B cell (primary cell): ENCODE measurements at regions not wholly inside any gene's neighbourhood (a gene's known extent, or its start where the extent isn't known, plus 50 kb on each side); places are given as distances from the start of the nearest gene placed in this dataset.
A peak's percentile ranks its signal among the peaks of the same experiment; 100 is the strongest.
"Not testable (repeated sequence)": the region's sequence is repeated elsewhere in the genome, so short reads cannot be mapped to it uniquely, and the experiment has no call there.

ENCODE experiments used
- ATAC-seq: fragments of 200-7000 bp; cut with Tn5 transposase; one replicate; pipeline ENCODE4 v1.10.0; 2021; ENCODE audit warnings: low read depth, mild to moderate bottlenecking, moderate number of reproducible peaks, moderate library complexity
- CTCF ChIA-PET: fragments of 350-600 bp; sonication (Branson Sonifier 250); formaldehyde crosslinking; loops from one replicate; lab custom pipeline; 2021; ENCODE audit warnings: antibody characterized with exemption, inconsistent platforms; lab: Charles Lee
- POLR2A ChIA-PET: fragments of 350-600 bp; sonication (Branson Sonifier 250); formaldehyde crosslinking; loops from one replicate; lab custom pipeline; 2021; ENCODE audit warnings: antibody characterized with exemption; lab: Charles Lee
- DNase-seq: peaks from one replicate; pipeline ENCODE4 v3.0.0; 2013
- H2AFZ ChIP-seq: 2 replicates; pipeline ENCODE4 v1.6.1; 2012; ENCODE audit warnings: mild to moderate bottlenecking, low read depth, low read length; ENCODE audit not compliant: insufficient read depth, poor library complexity, severe bottlenecking
- H3K27ac ChIP-seq, 2 donors: 1 replicate in 1 of 2; 2 replicates in 1 of 2; pipeline ENCODE4 v1.5.1; 2012 to 2013; ENCODE audit warnings: low read length in 2 of 2, mild to moderate bottlenecking in 2 of 2, moderate library complexity in 1 of 2
- H3K27me3 ChIP-seq, 4 experiments: fragments of 200-600 bp in 1 of 4; sonication (generic) in 1 of 4; replicated peaks in 1 of 4; 1 replicate in 2 of 4; 2 replicates in 2 of 4; pipeline versions ENCODE4 v1.6.1 to v1.7.0; 2013 to 2016; ENCODE audit warnings: low read length in 3 of 4, mild to moderate bottlenecking in 2 of 4, mixed read lengths in 1 of 4, moderate library complexity in 1 of 4; ENCODE audit not compliant: insufficient read depth in 4 of 4, control insufficient read depth in 3 of 4; ENCODE audit errors: control extremely low read depth in 1 of 4
- H3K36me3 ChIP-seq, 2 experiments: replicated peaks in 1 of 2; 1 replicate in 1 of 2; 2 replicates in 1 of 2; pipeline versions ENCODE4 v1.6.1 to v1.7.1; 2013; ENCODE audit warnings: low read length in 1 of 2; ENCODE audit not compliant: insufficient read depth in 2 of 2, control insufficient read depth in 1 of 2; ENCODE audit errors: control extremely low read depth in 1 of 2, extremely low read depth in 1 of 2
- H3K4me1 ChIP-seq, 2 donors: fragments of 200-600 bp in 1 of 2; sonication (generic) in 1 of 2; 1 replicate in 1 of 2; 2 replicates in 1 of 2; pipeline versions ENCODE4 v1.5.1 to v1.6.1; 2013 to 2017; ENCODE audit warnings: low read length in 2 of 2; ENCODE audit not compliant: control insufficient read depth in 2 of 2, insufficient read depth in 2 of 2
- H3K4me2 ChIP-seq: replicated peaks from 2 replicates; pipeline ENCODE3; 2012; ENCODE audit warnings: mild to moderate bottlenecking, low read depth, low read length; ENCODE audit not compliant: poor library complexity, severe bottlenecking
- H3K4me3 ChIP-seq, 5 experiments: fragments of 200-600 bp in 1 of 5; sonication (generic) in 1 of 5; 1 replicate in 3 of 5; 2 replicates in 2 of 5; pipeline versions ENCODE4 v1.5.1 to v1.7.0; 2011 to 2016; ENCODE audit warnings: low read length in 4 of 5, mild to moderate bottlenecking in 4 of 5, low read depth in 2 of 5, control low read depth in 1 of 5, moderate library complexity in 1 of 5; ENCODE audit not compliant: insufficient read depth in 1 of 5; ENCODE audit errors: control extremely low read depth in 1 of 5, extremely low read depth in 1 of 5
- H3K79me2 ChIP-seq: fragments of 200-600 bp; sonication (generic); one replicate; pipeline ENCODE4 v1.6.0; 2016; ENCODE audit warnings: low read length; ENCODE audit not compliant: control insufficient read depth, insufficient read depth
- H3K9ac ChIP-seq: fragments of 200-600 bp; sonication (generic); 2 replicates; pipeline ENCODE4 v1.6.1; 2017; ENCODE audit warnings: mild to moderate bottlenecking, low read length, moderate library complexity
- H3K9me3 ChIP-seq, 3 donors: one replicate each; pipeline versions ENCODE4 v1.6.1 to v1.7.1; 2013; ENCODE audit warnings: low read length in 2 of 3; ENCODE audit not compliant: control insufficient read depth in 2 of 3, insufficient read depth in 1 of 3; ENCODE audit errors: control extremely low read depth in 1 of 3
- H4K20me1 ChIP-seq: 2 replicates; pipeline ENCODE4 v1.6.0; 2012; ENCODE audit warnings: mild to moderate bottlenecking, low read length; ENCODE audit not compliant: insufficient read depth, control insufficient read depth, poor library complexity, severe bottlenecking
- H3K27ac Mint-ChIP-seq: one replicate; pipeline ENCODE4 v1.8.0; 2021; ENCODE audit warnings: mixed read lengths
- H3K27me3 Mint-ChIP-seq: one replicate; pipeline ENCODE4 v1.8.0; 2021; ENCODE audit warnings: mixed read lengths
- H3K4me1 Mint-ChIP-seq: one replicate; pipeline ENCODE4 v1.8.0; 2021; ENCODE audit warnings: mixed read lengths
- H3K4me3 Mint-ChIP-seq: one replicate; pipeline ENCODE4 v1.8.0; 2021; ENCODE audit warnings: mixed read lengths
- H3K9me3 Mint-ChIP-seq: one replicate; pipeline ENCODE4 v1.8.0; 2022; ENCODE audit warnings: mixed read lengths; ENCODE audit not compliant: insufficient read depth
- WGBS: methylation state at CpG from one replicate; pipeline ENCODE4 v1.1.5; 2013; ENCODE audit warnings: missing lambda C conversion rate; ENCODE audit not compliant: insufficient coverage; 5-methylcytosine and 5-hydroxymethylcytosine counted together
- intact Hi-C: fragments of 100-400 bp; cut with micrococcal nuclease; formaldehyde crosslinking; loops from one replicate; pipeline ENCODE4 v1.10.0; 2022

- H3K4me1 Mint-ChIP-seq, H3K4me3 Mint-ChIP-seq, H3K9ac ChIP-seq, H3K27ac Mint-ChIP-seq, H3K4me3 ChIP-seq, H3K9me3 ChIP-seq, H3K4me2 ChIP-seq, H3K9me3 Mint-ChIP-seq, H3K27ac ChIP-seq, DNase-seq, H2AFZ ChIP-seq, H3K79me2 ChIP-seq, H4K20me1 ChIP-seq, intact Hi-C loops, H3K36me3 ChIP-seq, H3K4me1 ChIP-seq: not testable (repeated sequence)
- CTCF ChIA-PET, result interaction anchor here (0.8 kb wide), 1 partner anchor 109 kb away, joined by 3 read pairs; no protein-coding TSS in a partner anchor
- H3K27me3 Mint-ChIP-seq, result peaks cover 13% of the 10 kb centered on the region
- POLR2A ChIA-PET, result interaction anchor here (0.6 kb wide), 1 partner anchor 244 kb away, joined by 7 read pairs; no protein-coding TSS in a partner anchor
- ATAC-seq, result peak; percentile 39
- peaks cover 0 to 12% (median 2%) of the 10 kb centered on the region in 4 experiments for H3K27me3 ChIP-seq
- 73% methylated on average over 4 of the region's 5 CpGs for WGBS
These were observed 86.3 kb upstream of the ADGRE5 start for GRCh38 chr19:14294974-14295373.

GRCh38 chr19:14293816-14294170 is 87.5 kb upstream of the ADGRE5 start:
- H3K4me2 ChIP-seq, H3K9me3 ChIP-seq, H2AFZ ChIP-seq, H3K9me3 Mint-ChIP-seq, H3K9ac ChIP-seq, H3K4me1 Mint-ChIP-seq, POLR2A ChIA-PET, ATAC-seq, H3K4me3 ChIP-seq, H3K79me2 ChIP-seq, H3K4me3 Mint-ChIP-seq, H3K4me1 ChIP-seq, H4K20me1 ChIP-seq, H3K27ac ChIP-seq, H3K27ac Mint-ChIP-seq, DNase-seq, H3K36me3 ChIP-seq, CTCF ChIA-PET, intact Hi-C loops: not testable (repeated sequence)
- peaks cover 0 to 12% (median 2%) of the 10 kb centered on the region in 4 experiments for H3K27me3 ChIP-seq
- peaks cover 13% of the 10 kb centered on the region for H3K27me3 Mint-ChIP-seq
- WGBS, result no CpG with 5 or more reads among the region's 7 CpGs

GRCh38 chr19:14293101-14293815 is 87.3 kb upstream of the ADGRL1 start:
- POLR2A ChIA-PET, H3K4me1 Mint-ChIP-seq, ATAC-seq, H3K4me3 ChIP-seq, H3K4me1 ChIP-seq, H4K20me1 ChIP-seq, H3K4me3 Mint-ChIP-seq, H2AFZ ChIP-seq, H3K79me2 ChIP-seq, H3K27ac ChIP-seq, H3K9ac ChIP-seq, H3K36me3 ChIP-seq, H3K9me3 ChIP-seq, H3K4me2 ChIP-seq, DNase-seq, intact Hi-C loops, H3K9me3 Mint-ChIP-seq, CTCF ChIA-PET, H3K27ac Mint-ChIP-seq: not testable (repeated sequence)
- 28% methylated on average over 2 of the region's 26 CpGs for WGBS
- H3K27me3 Mint-ChIP-seq, result peaks cover 13% of the 10 kb centered on the region
- H3K27me3 ChIP-seq, result peaks cover 0 to 12% (median 2%) of the 10 kb centered on the region in 4 experiments

GRCh38 chr19:14289810-14290209 is 83.8 kb upstream of the ADGRL1 start:
- H3K27ac Mint-ChIP-seq, H3K27me3 Mint-ChIP-seq, ATAC-seq, H3K9me3 Mint-ChIP-seq, H3K36me3 ChIP-seq, H3K79me2 ChIP-seq, H3K4me2 ChIP-seq, H3K4me1 ChIP-seq, POLR2A ChIA-PET, H3K9me3 ChIP-seq, H3K4me1 Mint-ChIP-seq, H3K4me3 ChIP-seq, H2AFZ ChIP-seq, H4K20me1 ChIP-seq, H3K27ac ChIP-seq, H3K4me3 Mint-ChIP-seq, DNase-seq, H3K9ac ChIP-seq: not testable (repeated sequence)
- CTCF ChIA-PET, result interaction anchor here (1.4 to 1.5 kb wide), 2 partner anchors 81 to 150 kb away, joined by 3 read pairs; no protein-coding TSS in a partner anchor
- 80% methylated on average over 2 of the region's 15 CpGs for WGBS
- peaks cover 0 to 12% (median 2%) of the 10 kb centered on the region in 4 experiments for H3K27me3 ChIP-seq
- intact Hi-C loops, result loop anchor here (2.0 kb wide), 1 partner anchor 73 kb away; no protein-coding TSS in a partner anchor
